ENCODE measurements at regions not wholly inside any gene's neighbourhood (a gene's known extent, or its start where the extent isn't known, plus 50 kb on each side); places are given as distances from the start of the nearest gene placed in this dataset.
A peak's percentile ranks its signal among the peaks of the same experiment; 100 is the strongest.

GRCh38 chr18:54766634-54767033 is 61.6 kb upstream of the RAB27B start:
- TF ChIP-seq POLR2A (IDR thresholded peaks at IDR 0.05) (no peak), CTCF (IDR thresholded peaks at IDR 0.05) (peak in 1 of 4 donors; percentile 3)
